Esophagus squamous epithelium (tissue), 4 donors: ENCODE measurements at regions not wholly inside any gene's neighbourhood (a gene's known extent, or its start where the extent isn't known, plus 50 kb on each side); places are given as distances from the start of the nearest gene placed in this dataset.

Source experiments
- CTCF ChIP-seq, 6 experiments: fragments of 450-650 bp in 4 of 6; fragments of 200-600 bp in 2 of 6; sonication (generic) in 2 of 6; IDR thresholded peaks; one replicate each; pipeline ENCODE4 v1.5.1; 2016 to 2019; ENCODE audit warnings: antibody characterized with exemption in 6 of 6, mild to moderate bottlenecking in 4 of 6, moderate library complexity in 4 of 6
- POLR2A ChIP-seq, 4 donors: fragments of 450-650 bp; IDR thresholded peaks; one replicate each; pipeline ENCODE4 v1.6.1; 2017; ENCODE audit warnings: antibody characterized with exemption in 4 of 4, mild to moderate bottlenecking in 4 of 4, moderate library complexity in 3 of 4

- TF ChIP-seq POLR2A (IDR thresholded peaks at IDR 0.05) = no peak
- no peak for TF ChIP-seq CTCF (IDR thresholded peaks at IDR 0.05)
Measured at GRCh38 chr14:22265319-22266141, 323.5 kb downstream of the DAD1 start.
